GM19455 (cell line): ENCODE measurements at regions not wholly inside any gene's neighbourhood (a gene's known extent, or its start where the extent isn't known, plus 50 kb on each side); places are given as distances from the start of the nearest gene placed in this dataset.
"Not testable (repeated sequence)": the region's sequence is repeated elsewhere in the genome, so short reads cannot be mapped to it uniquely, and the experiment has no call there.

Experiments used
- ATAC-seq: cut with Tn5 transposase; IDR thresholded peaks from one replicate; pipeline ENCODE4 v1.9.1; 2021; ENCODE audit not compliant: unreplicated experiment

DNA sequence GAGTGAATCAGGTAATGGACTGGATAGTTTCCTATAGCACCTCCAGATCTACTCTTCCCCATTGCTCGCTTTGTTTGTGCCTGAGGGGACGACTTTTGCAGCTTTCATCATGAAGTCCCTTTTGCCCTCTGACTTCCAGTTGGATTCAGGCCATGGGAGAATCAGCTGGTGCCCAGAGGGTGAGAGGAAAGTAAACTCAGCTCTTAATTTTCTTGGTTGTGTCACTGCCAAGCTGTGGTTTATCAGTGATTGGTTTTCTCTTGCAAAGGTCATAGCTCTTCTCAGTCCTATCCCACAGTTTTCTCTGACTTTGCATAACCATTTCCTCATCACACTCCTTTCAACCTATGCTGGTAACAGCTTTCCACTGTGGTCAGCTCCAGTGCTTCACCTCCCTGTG, 200.1 kb downstream of the KCNJ2 start:
- ATAC-seq: no peak

DNA sequence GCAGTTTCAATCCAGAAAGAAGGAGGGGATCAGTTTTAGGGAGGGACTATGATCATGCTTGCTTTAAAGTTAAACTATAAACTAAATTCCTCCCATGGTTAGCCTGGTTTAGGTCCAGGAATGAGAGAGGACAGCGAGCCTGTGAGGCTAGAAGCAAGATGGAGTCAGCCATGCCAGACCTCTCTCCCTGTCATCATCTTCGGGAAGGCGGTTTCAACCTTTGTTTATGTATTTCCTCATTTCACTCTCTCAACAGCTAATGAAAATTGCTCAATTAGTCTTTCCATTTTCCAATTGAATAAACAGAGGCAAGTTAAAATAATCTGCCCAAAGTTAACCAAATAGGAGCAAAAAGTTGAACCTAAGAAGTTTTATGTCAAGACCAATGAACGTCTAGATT, 201.5 kb downstream of the KCNJ2 start:
- no peak for ATAC-seq

DNA sequence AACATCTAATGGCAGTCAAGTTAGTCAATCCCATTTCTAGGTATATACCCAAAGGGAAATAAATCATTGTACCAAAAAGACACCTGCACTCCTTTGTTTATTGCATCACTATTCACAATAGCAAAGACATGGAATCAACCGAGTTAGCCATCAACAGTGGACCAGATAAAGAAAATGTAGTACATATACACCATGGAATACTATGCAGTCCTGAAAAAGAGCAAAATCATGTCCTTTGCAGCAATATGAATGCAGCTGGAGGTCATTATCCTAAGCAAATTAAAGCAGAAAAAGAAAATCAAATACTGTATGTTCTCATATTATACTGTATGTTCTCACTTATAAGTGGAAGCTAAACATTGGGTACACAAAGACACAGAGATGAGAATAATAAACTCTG, 204.0 kb downstream of the KCNJ2 start:
- no peak for ATAC-seq

DNA sequence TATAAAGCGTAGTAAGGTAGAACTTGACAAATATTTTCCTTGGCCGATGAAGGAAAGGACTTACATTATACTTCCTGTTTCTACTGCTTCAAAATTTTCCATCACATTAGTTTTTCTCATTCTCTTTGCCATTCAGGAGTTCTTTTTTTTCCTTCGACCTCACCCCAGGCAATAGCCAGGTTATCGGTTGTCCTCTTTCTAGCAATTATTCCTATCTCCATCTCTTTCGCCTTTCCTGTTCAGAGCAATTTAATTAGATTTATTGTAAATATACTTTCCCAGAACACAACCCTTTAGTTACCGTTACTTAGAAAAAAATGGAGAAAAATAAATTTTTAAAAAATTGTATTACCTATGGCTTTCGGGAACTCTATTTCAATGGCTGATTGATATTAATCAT, 205.2 kb downstream of the KCNJ2 start:
- ATAC-seq: no peak

DNA sequence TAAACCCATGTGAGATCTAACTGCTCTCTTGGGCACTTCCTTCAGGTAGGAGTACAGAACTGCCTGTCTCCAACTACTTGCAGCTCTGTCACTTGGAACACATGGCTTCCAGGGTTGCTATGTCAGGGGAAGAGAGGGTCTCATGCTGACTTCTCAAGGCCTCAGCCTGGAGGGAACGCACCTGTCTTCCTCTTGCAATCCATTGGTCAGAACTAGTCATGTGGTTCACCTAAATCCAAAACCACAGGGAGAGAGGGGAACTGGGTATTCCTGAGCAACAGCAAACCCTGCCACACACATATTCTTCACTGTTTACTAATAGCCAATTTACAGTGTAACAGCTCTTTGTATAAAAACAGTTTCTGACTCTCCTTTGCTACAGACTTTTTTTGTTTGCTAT, 206.1 kb downstream of the KCNJ2 start:
- ATAC-seq: no peak

DNA sequence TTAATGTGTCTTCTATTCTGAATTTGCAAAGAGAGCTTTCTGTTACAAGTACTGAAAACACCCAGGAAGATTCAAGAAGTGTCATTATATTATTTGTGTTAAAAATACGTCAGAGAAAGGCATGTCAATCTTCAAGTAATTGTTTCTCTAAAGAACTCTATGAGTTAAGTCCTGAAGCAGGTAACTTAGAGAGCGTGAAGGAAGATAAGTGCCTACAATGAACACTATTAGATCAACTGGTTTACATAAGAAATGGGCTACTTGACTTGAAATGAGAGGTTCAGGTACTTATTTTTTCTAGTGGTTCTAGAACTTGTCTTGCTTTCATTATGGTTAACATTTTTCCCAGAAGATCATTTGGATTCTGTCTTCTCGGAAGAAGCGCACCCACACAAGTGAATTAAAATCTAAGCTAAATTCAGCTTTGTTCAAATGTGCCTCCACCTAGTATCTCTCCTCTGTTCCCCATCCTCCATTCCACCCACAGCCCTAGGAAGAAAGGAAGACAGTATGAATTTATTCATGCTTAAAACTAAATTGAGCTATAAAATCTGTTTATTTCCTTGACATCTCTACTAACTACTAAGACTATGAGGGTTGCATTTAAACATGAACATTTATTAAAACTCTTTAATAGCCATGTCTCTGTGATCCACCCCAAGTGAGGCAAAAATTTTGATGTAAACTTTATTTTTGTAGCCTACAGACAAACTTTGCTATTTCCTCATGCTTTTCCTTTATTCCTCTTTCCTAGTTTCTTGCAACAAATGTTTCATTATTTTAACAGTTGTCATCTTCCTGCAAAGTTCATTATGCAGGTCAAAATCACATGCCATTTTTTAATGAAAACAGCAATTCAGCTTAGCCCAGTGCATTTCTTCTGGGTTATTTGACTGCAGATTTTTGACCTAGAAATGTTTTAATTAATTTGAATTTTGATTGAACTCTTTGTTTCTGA, 206.8 kb downstream of the KCNJ2 start:
- no peak for ATAC-seq

DNA sequence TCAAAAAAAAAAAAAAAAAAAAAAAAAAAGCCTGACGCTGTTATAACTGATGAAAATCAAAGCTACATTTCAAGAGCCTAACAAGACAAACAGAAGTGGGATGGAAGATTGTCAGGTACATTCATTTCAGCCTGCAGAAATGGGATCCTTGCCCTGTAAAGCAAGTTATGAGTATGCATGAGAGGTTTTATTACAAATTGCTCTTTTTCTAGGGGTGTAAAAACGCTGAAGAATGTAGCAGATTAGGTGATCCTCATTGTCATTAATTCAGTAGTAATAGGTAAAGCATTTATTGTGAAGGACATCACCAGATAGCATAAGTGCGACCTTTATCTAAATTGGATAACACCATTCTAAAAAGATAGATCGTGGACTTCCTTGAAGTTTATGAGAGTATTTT, 208.3 kb downstream of the KCNJ2 start:
- no peak for ATAC-seq

DNA sequence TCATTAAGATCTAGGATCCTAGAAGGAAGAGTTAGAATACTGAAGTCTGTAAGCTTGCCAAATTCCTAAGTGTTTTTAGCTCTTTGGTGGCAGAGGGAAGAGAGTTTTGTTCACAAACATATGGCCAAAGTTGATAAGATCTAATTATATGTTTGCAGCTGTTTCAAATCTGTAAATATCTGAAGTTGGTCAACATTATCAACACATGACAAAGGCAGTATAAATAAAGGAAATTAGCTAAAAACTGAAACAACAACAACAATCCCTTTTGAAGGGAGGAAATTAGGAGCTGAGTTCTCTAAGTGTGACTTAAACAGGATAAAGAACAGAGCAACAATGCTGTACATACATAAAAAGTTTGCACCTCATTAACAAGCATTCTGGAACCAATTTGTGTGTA, 208.7 kb downstream of the KCNJ2 start:
- no peak for ATAC-seq

DNA sequence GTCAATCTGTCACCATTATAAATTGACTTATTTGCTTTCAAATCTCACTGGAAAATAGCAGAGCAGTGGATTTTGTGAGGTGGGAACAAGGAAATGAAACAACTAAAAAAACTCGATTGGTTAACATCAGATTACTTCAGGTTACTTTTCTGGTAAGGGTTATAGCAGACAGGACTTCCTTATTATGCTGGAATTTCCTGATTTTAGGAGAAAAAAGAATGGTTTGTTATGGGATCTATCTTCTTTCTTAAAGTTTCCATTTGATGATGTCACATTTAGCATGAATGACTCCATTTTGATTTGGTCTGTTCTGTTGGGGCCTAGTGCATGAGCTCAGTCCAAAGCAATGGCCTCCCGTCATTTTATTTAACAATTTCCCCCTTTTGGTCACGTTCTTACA, 210.6 kb downstream of the KCNJ2 start:
- ATAC-seq: no peak

DNA sequence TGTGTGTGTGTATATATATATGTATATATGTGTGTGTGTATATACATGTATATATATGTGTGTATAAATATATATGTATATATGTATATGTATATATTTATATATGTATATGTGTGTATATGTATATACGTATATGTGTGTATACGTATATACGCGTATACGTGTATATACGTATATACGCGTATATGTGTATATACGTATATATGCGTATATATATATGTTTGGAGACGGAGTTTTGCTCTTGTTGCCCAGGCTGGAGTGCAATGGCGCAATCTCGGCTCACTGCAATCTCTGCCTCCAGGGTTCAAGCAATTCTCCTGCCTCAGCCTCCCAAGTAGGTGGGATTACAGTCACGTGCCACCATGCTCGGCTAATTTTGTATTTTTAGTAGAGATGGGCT, 212.6 kb downstream of the KCNJ2 start:
- not testable (repeated sequence) for ATAC-seq

DNA sequence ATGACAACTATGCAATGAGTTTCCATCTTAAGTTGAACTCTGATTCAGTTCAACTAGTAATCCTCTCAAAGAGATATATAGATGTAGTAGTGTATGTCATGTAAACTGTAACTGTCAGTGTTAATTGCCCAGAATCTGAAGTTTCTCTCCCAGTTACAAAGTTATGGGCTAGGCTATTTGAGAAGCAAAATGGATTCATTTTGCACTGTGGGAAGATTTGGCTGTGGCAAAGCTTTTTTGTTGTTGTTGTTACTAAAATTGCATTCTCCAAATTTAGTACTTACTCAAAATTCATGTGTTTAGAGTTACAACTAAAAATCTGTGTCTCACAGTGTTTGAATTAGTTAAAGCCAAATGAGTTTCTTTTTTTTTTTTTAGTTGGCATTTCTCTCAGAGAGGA, 219.0 kb downstream of the KCNJ2 start:
- ATAC-seq: no peak

DNA sequence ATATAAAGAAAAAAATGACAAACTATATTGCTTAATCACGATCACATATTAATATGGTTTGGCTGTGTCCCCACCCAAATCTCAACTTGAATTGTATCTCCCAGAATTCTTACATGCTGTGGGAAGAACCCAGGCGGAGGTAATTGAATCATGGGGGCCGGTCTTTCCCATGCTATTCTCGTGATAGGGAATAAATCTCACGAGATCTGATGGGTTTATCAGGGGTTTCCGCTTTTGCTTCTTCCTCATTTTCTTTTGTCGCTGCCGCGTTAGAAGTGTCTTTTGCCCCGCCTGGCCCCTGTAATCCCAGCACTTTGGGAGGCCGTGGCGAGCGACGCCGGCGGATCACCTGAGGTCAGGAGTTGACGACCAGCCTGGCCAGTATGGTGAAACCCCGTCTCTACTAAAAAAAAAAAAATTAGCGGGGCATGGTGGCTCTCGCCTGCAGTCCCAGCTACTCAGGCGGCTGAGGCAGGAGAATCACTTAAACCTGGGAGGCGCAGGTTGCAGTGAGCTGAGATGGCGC, 220.0 kb downstream of the KCNJ2 start:
- ATAC-seq: not testable (repeated sequence)

DNA sequence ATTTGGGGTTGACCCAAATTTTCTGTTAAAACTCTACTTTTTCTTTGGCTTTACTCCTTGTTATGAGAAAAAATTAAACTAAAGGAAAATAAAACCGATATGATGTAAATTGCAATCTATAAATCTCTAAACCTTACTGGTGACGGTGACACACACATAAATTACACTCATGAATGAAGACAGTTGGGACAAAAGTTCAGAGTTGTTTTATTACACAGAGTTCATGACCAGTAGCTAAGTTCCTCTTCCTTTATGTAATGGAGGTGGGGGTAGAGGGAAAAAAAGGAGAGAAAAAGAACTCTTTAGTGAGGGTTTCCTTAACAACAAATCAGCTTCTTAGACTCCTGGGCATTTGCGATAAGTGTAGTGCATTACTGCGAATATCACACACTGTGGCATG, 220.7 kb downstream of the KCNJ2 start:
- ATAC-seq: no peak

DNA sequence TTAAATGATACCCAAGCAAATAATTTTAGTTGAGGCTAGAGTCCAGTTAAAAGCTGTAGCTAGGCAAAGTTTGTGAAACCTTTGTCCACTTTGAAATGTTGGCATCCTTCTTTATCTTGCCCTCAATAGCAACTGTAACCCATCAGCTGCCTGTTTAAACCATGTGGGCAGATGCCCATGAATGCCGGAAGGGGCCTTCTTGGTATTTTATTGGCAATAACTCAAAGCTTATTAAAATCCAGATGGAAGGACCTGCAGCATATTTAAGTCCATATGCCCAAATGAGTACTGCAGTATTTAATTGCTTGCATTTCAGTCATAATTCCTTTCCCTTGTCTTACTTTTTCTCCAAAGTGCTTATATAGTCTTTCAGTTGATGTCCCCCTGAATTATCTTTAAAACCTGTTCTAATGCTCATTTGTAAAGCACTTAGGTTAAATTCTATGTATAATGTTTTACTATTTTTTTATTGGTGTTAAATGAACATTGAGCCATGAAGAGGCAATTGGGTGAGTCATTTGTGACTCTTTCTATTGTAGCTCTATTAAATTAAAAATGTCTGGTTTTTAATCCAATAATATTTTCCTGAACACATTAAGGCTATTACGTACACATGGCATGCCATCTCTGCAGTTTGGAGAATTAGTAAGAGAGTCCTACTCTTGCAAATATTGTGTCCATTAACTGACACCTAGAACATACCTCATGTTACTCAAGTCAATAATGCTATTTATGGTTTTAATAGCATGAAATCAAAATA, 225.3 kb downstream of the KCNJ2 start:
- ATAC-seq: no peak

DNA sequence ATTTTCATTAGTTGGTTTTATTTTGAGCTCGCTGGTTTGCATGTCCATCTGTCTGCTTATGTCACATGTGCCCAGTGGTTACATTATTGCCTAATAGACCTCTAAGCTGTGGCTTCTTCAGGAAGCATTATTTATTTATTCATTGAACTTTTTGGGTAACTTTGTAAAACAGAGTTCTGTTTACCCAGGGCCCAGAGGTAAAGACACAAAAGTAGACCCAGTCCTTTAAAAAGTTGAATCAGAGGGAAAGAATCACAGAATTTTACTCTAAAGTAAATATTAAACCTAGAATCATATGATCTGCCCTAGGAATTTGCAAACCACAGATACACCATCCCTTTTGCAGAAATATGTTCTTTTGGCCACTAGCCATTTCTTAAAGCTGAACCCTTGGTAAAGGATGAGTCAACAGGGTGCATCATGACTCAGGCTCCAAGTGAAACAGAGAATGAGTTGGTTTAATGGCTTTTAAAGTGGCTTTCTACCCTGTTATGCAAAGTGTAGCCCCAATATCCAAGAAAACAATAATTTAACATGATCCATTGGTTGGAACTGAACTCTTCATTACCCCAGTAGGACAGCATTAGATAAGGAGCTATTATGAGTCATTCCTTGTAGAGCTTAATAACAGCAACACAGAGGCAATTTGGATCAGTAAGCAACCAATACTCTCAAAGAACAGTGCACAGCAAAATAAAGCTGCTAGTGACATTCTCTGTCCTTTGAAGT, 236.3 kb downstream of the KCNJ2 start:
- no peak for ATAC-seq

DNA sequence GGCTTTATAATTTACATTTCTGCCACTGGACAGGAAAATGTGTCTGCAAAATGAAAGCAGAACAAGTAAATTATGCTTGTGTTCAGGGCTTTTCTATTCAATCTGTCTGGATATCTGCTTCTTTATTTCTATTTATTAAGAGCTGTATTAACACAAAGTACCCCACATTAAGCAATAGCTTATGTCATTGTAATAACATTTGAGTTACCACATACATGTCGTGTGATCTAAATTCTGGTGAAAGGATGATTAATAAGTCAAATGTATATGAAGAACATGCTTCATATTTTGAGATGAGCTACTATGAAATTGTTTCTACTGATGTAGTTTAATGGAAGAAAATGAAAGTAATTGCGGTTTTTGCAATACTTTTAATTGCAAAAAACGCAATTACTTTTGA, 238.2 kb downstream of the KCNJ2 start:
- no peak for ATAC-seq

DNA sequence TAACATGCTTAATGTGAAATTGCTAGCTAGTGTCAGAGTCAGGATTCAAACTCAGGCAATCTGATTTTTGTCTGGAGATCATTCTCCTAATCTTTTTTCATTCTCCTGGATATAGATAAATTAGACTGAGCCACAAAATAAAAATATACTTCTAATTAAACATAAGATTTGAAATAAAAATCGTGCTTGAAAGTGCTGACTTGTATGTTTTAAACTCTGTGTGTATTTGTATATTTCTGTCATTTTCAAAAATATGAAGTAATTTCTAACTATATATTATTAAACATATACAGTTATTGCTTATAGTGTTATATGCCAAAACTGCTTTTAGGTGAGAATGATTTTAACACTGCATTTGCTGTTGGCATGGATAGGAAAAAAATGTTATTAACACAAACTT, 239.4 kb downstream of the KCNJ2 start:
- no peak for ATAC-seq

DNA sequence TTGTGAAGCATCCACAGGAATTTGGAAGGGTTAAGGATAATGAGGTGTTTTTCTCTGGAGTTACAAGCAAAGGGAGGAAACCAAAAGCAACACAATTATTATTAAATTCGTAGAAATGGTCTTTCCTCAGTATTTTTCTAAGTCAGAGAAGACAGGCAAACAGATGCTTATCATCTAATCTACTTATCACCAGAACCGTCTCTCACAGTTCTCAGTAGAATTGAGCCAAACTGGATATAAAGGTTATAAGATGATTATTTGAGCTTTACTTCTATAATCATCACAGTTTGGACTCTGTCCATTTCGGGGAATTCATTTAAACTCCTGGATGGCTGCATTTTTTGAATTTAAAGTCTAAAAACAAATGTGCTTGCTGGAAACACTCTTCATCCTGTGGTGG, 245.0 kb downstream of the KCNJ2 start:
- no peak for ATAC-seq

DNA sequence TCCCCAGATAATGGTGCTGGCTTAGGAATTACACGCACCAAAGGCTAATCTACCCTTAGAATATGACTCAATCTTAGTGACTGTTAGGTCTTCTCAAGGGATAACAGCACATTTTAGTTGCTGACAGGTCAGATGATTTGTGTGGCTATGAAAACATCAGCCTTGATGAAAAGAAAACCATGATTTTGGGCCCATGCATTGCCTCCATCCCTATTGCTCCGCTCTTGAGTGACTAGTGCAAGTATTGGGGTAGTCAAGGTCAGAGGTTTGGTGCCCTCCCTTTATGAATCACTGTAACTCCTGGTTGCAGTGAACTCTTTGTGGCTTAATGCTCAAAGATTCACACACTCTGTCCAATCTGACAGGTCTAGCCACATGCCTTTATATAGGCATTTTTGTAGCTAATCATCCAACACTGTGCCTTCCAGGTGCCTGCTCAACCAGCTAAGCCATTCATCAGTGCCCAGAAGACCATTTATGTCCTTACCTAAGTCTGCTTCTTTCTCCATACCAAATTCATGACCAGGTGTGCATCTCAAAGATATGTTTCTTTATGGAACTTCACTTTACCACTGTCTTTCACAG, 251.6 kb downstream of the KCNJ2 start:
- no peak for ATAC-seq

DNA sequence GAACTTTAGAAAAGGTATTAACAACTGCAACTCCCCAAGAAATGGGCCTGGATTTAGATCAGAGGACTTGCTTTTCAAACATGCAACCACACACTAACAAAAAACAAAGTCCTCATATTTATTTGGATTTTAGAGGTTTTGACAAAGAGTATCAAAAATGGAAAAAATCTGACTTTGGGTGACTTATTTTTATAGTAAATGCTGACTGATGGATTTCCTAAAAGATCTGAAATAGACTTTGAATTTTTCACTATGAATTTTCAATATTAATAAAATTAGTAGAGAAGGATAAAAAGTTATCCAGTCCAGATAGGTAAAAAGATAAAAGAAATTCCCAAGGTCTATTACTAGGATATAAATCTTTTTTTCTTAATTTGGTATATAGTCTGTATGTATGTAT, 253.5 kb downstream of the KCNJ2 start:
- ATAC-seq: no peak

DNA sequence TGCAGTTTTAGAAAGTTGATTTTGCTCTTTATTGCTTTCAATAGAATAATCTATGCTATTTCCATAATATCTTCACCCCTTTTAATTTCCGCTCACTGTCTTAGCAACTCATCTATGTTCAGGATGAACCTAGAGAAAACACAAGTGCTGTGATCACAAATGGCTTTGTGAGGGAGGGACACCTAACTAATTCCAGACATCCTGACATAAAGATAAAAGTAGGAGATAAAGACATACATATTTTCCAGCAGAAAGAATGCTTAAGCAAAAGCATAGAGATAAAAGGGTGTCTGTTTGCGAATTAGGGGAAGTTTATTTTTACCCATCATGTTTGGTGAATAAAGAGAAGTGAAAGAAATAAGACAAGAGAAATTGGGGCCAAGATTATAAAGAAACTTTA, 254.2 kb downstream of the KCNJ2 start:
- no peak for ATAC-seq
